Calu3 (cell line): ENCODE measurements at regions not wholly inside any gene's neighbourhood (a gene's known extent, or its start where the extent isn't known, plus 50 kb on each side); places are given as distances from the start of the nearest gene placed in this dataset.

Experiments used
- BruUV-seq: library from RNA; stranded (reverse); fragments of 400-500 nt; replicated peaks from 2 replicates; lab custom pipeline; 2021; lab: Mats Ljungman, UMichigan
- CTCF ChIA-PET: fragments of 300-600 bp; sonication (Branson Sonifier 250); formaldehyde crosslinking; loops from one replicate; lab custom pipeline; 2022; ENCODE audit warnings: antibody characterized with exemption; lab: Charles Lee
- DNase-seq: peaks from one replicate; pipeline ENCODE4 v3.0.0; 2022
- H3K27ac Mint-ChIP-seq: one replicate; pipeline ENCODE4 v1.8.0; 2022; ENCODE audit warnings: mixed read lengths; ENCODE audit not compliant: unreplicated experiment
- H3K27me3 Mint-ChIP-seq: one replicate; pipeline ENCODE4 v1.8.0; 2022; ENCODE audit warnings: mixed read lengths; ENCODE audit not compliant: unreplicated experiment
- H3K36me3 Mint-ChIP-seq: one replicate; pipeline ENCODE4 v1.8.0; 2022; ENCODE audit warnings: mild to moderate bottlenecking, moderate library complexity, mixed read lengths; ENCODE audit not compliant: insufficient read depth, unreplicated experiment
- H3K4me1 Mint-ChIP-seq: one replicate; pipeline ENCODE4 v1.8.0; 2022; ENCODE audit warnings: mild to moderate bottlenecking, low read depth, mixed read lengths; ENCODE audit not compliant: unreplicated experiment
- H3K4me3 Mint-ChIP-seq: one replicate; pipeline ENCODE4 v1.8.0; 2022; ENCODE audit warnings: mild to moderate bottlenecking, low read depth, moderate library complexity, mixed read lengths; ENCODE audit not compliant: unreplicated experiment
- H3K9me3 Mint-ChIP-seq: one replicate; pipeline ENCODE4 v1.8.0; 2022; ENCODE audit warnings: low read depth, mixed read lengths; ENCODE audit not compliant: unreplicated experiment
- intact Hi-C: fragments of 100-400 bp; cut with micrococcal nuclease; formaldehyde crosslinking; loops from one replicate; pipeline ENCODE4 v1.10.0; 2022; ENCODE audit not compliant: unreplicated experiment
- TF ChIP-seq, protein P1 (sequence below): fragments of 200-600 bp; IDR thresholded peaks from one replicate; pipeline ENCODE4 v1.8.0; 2022; ENCODE audit warnings: antibody characterized with exemption; ENCODE audit not compliant: unreplicated experiment

DNA sequence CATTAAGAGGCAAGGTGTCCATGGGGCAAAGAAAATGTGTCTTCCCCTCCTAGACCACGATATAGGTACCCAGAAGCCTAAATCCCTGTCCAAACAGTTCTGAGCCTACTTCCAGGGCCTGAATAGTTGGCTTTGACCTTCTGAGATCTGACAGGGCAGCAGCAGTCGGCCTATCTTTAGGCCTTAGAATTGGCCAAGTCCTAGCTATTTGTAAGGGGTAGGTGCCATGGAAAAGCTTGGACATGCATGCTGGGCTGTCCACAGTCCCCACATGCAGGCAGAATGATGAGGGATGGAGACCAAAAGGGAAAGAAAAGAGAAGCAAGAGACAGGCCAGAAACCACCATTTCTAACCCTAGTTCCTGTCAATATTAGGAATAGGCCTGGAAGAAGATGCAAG is 346.1 kb downstream of the ANXA1 start:
- TF ChIP-seq, protein P1, sequence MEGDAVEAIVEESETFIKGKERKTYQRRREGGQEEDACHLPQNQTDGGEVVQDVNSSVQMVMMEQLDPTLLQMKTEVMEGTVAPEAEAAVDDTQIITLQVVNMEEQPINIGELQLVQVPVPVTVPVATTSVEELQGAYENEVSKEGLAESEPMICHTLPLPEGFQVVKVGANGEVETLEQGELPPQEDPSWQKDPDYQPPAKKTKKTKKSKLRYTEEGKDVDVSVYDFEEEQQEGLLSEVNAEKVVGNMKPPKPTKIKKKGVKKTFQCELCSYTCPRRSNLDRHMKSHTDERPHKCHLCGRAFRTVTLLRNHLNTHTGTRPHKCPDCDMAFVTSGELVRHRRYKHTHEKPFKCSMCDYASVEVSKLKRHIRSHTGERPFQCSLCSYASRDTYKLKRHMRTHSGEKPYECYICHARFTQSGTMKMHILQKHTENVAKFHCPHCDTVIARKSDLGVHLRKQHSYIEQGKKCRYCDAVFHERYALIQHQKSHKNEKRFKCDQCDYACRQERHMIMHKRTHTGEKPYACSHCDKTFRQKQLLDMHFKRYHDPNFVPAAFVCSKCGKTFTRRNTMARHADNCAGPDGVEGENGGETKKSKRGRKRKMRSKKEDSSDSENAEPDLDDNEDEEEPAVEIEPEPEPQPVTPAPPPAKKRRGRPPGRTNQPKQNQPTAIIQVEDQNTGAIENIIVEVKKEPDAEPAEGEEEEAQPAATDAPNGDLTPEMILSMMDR, result no peak
- no peak for DNase-seq
- Mint-ChIP-seq H3K4me3 (no peak overlapping the region), H3K36me3 (no peaks in the 10 kb centered on the region), H3K27me3 (no peaks in the 10 kb centered on the region), H3K4me1 (no peaks in the 10 kb centered on the region), H3K9me3 (peaks cover 5% of the 10 kb centered on the region), H3K27ac (no peak overlapping the region)
- intact Hi-C loops, result no loop called here
- CTCF ChIA-PET, result no interaction called here
- BruUV-seq, result no TSS peak

DNA sequence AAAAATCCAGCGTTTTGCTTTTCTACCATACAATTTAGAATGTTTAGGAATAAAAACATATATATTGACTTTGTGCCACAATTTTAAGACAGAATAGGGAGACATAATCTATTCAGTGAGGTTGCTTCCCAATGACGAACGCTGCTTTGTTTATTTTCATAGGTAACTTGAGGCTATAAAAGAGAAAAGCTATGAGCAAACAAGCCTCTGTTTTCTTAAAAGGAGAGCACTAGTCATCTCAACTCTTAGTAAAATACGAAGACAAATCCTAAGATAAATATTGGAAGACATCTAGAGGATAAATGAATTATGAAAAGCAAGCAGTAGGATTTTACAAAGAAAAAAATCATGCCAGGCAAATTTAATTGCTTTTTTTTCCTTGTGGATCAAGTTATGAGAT is 363.6 kb downstream of the ANXA1 start:
- CTCF ChIA-PET, result interaction anchor here (0.6 kb wide), 1 partner anchor 247 kb away, joined by 3 read pairs; no protein-coding TSS in a partner anchor
- Mint-ChIP-seq H3K9me3 (no peaks in the 10 kb centered on the region), H3K27ac (no peak overlapping the region), H3K4me1 (no peaks in the 10 kb centered on the region), H3K36me3 (no peaks in the 10 kb centered on the region), H3K4me3 (no peak overlapping the region), H3K27me3 (no peaks in the 10 kb centered on the region)
- intact Hi-C loops, result no loop called here
- DNase-seq, result no peak
- TF ChIP-seq, protein P1, result no peak
- no TSS peak for BruUV-seq

DNA sequence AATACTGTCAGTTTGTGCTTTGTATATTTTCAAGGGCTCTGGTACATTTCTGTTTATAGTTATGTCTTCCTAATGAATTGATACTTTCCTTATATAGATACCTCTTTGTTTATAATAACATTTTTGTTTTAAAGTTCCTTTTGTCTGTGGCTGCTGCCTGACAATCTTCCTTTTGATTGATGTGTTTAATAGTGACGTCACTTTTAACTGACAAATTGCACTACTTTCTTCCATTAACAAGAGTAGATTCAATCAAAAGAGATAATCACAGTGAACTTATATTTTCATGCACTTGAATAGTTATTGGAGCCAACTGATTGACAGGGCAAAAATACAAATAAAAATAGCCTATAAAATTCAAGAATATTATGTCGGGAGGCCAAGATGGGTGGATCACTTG is 371.7 kb downstream of the ANXA1 start:
- intact Hi-C loops, result no loop called here
- BruUV-seq, result no TSS peak
- DNase-seq, result no peak
- CTCF ChIA-PET, result no interaction called here
- Mint-ChIP-seq H3K27me3 (no peaks in the 10 kb centered on the region), H3K27ac (no peak overlapping the region), H3K9me3 (no peaks in the 10 kb centered on the region), H3K4me3 (no peak overlapping the region), H3K4me1 (no peaks in the 10 kb centered on the region), H3K36me3 (no peaks in the 10 kb centered on the region)
- TF ChIP-seq, protein P1, result no peak

DNA sequence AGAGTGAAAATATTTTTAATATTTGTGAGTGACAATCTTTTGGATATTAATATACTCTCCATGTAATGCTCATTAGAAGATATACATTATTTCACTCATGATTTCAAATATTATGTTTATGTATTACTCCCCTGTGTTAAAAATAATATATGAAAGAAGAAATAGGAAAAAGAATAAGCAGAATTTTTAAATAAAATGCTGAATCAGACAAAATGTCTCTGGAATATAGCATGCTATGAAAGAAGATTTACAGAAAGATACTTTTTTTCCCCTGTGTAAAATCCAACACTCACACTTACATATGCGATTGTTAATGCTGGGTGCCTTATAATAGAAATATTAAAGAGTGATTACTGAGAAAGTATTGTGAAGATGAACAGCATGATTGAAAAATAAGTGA is 373.7 kb downstream of the ANXA1 start:
- H3K27me3 Mint-ChIP-seq, result no peaks in the 10 kb centered on the region
- no TSS peak for BruUV-seq

More for the DNA sequence above, 373.7 kb downstream of the ANXA1 start:
- H3K4me1 Mint-ChIP-seq, result no peaks in the 10 kb centered on the region
- no peak overlapping the region for H3K27ac Mint-ChIP-seq
- TF ChIP-seq, protein P1, result no peak
- DNase-seq, result no peak
- H3K36me3 Mint-ChIP-seq, result no peaks in the 10 kb centered on the region
- H3K9me3 Mint-ChIP-seq, result no peaks in the 10 kb centered on the region
- intact Hi-C loops, result no loop called here
- H3K4me3 Mint-ChIP-seq, result no peak overlapping the region
- CTCF ChIA-PET, result no interaction called here
